ENCODE measurements at regions not wholly inside any gene's neighbourhood (a gene's known extent, or its start where the extent isn't known, plus 50 kb on each side); places are given as distances from the start of the nearest gene placed in this dataset.

DNA sequence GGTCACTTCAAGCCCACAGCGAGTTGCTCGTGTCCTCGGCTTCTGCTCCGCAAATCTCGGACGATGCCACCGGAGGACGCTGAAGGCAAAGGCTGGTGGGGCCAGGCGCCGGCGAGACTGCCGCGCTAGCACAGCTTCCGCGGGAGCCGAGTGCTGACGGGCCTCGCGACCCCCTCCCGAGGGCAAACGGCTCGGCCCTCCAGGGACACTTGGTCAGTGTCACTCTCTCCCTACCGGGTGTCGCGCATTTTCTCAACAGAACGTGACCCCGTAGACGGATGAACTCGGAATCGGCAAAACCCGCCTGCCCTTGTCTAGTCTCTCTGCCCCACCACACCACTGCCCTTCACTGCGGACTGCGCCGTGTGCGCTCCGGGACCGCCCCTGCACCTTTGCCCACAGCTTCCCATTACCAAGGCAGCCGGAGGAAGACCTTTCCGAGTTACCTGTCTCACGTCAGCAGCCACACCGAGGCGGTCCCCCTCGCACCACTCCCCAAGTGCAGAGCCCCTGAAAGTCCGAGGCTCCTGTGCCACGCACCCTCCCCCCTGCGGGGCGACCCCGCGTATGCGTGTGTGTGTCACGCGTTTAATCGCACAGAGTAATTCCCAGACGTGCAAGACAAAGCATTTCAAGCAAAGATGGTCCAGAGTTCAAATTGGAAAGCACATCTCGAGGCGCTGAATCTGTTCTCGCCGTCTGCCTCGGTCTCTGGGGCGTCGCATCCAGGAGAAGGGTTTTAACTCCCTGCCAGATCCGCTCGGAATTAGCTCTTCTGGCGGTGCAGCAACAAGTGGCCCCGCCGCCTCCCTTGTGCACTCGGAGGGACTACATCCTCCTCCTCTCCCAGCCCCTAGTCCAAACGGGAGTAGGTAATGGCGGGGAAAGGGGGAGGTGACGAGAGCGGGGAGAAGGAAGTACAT, 245.0 kb upstream of the TOPAZ1 start:
- Histone ChIP-seq H3K4me1 (peaks cover 52% of the 10 kb centered on the region), H3K27ac (no peak overlapping the region), H3K36me3 (no peaks in the 10 kb centered on the region), H3K4me3 (peak overlapping the region; percentile 43), H3K9me3 (no peaks in the 10 kb centered on the region), H3K27me3 (ENCODE audit: low read depth) (peaks cover 97% of the 10 kb centered on the region)
- ATAC-seq: peak; percentile 45 to 68
- TF ChIP-seq, protein P1, sequence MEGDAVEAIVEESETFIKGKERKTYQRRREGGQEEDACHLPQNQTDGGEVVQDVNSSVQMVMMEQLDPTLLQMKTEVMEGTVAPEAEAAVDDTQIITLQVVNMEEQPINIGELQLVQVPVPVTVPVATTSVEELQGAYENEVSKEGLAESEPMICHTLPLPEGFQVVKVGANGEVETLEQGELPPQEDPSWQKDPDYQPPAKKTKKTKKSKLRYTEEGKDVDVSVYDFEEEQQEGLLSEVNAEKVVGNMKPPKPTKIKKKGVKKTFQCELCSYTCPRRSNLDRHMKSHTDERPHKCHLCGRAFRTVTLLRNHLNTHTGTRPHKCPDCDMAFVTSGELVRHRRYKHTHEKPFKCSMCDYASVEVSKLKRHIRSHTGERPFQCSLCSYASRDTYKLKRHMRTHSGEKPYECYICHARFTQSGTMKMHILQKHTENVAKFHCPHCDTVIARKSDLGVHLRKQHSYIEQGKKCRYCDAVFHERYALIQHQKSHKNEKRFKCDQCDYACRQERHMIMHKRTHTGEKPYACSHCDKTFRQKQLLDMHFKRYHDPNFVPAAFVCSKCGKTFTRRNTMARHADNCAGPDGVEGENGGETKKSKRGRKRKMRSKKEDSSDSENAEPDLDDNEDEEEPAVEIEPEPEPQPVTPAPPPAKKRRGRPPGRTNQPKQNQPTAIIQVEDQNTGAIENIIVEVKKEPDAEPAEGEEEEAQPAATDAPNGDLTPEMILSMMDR (IDR thresholded peaks at IDR 0.05): peak; percentile 22
- intact Hi-C loops (cut with DNase I): no loop called here
- DNase-seq: peak; percentile 54

DNA sequence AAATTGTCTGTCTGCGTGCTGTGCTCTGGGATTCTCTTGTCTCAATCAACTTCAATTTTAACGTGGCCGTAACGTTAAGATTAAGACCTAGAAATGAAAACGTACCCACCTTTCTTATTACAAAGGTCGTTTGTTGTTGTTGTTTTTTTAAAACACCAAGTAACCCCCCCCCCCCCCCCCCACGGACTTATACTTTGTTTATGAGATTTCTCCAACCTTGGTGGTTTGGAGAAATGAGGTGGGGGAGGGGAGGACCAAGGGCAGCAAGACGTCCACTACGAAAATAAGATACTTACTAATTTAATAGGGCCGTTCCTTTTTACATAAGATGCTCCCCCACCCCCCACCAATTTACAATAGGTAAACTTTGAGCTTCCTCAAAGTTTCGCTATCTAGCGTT, 244.4 kb upstream of the TOPAZ1 start:
- intact Hi-C loops (cut with DNase I): no loop called here
- Histone ChIP-seq H3K9me3 (no peaks in the 10 kb centered on the region), H3K36me3 (no peaks in the 10 kb centered on the region), H3K4me1 (peaks cover 52% of the 10 kb centered on the region), H3K27me3 (ENCODE audit: low read depth) (peaks cover 95% of the 10 kb centered on the region), H3K4me3 (peak overlapping the region; percentile 59), H3K27ac (no peak overlapping the region)
- ATAC-seq: no peak
- DNase-seq: no peak
- TF ChIP-seq, protein P1 (IDR thresholded peaks at IDR 0.05): no peak

DNA sequence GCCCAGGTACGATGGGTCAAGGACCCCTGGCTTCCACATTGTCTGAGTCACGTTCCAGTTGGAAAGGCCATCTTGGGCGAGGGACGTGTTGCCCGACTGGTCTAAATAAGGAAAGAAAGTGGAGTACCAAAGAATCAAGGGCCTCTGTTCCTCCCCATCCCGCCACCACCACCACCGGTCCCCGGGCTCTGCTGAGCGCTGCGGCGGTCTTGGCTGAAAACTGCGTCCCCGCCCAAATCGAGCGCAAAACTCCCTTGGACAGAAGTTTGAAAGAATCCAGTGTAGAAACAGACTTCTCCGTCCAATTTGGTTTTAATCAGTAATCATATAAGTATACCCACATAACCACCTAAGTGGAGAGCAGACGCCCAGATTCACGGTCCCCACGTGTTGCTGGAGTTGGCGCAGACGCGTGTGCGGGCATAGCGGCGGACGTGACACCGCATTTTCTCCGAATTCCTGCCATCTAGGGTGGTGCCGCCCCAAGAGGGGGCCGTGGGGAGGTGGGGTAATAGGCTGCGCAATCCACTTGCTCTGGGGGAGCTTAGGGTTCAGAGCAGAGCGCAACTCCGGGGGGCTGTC, 243.8 kb upstream of the TOPAZ1 start:
- Histone ChIP-seq H3K27ac (no peak overlapping the region), H3K36me3 (no peaks in the 10 kb centered on the region), H3K4me1 (peaks cover 52% of the 10 kb centered on the region), H3K27me3 (ENCODE audit: low read depth) (peaks cover 95% of the 10 kb centered on the region), H3K4me3 (peak overlapping the region; percentile 59), H3K9me3 (no peaks in the 10 kb centered on the region)
- TF ChIP-seq, protein P1 (IDR thresholded peaks at IDR 0.05): no peak
- ATAC-seq: peak in 1 of 2 donors; percentile 1
- DNase-seq: peak; percentile 42
- intact Hi-C loops (cut with DNase I): no loop called here

DNA sequence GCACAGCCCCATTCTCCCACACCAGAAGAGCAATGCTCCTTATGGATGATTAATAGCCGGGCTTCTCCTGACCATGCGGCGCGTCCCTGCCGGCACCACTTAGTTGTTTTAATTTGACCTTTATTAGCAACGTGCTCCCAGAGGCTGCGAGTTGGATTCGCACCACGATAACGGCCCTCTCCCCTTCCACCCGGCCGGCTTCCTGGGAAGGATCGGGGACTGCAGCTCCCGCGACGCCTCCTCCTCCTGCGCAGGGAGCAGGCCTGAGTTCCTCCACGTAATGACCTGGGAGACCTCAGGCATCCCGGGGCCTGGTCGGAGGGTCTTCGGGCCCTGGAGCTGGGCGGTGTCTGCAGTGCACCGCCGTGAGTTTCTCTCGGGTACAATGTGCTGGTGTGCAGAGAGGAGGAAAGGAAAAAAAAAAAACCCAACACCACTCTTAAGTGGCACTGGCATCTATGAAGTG, 243.3 kb upstream of the TOPAZ1 start:
- Histone ChIP-seq H3K9me3 (no peaks in the 10 kb centered on the region), H3K27me3 (ENCODE audit: low read depth) (peaks cover 93% of the 10 kb centered on the region), H3K36me3 (no peaks in the 10 kb centered on the region), H3K4me1 (peaks cover 52% of the 10 kb centered on the region), H3K4me3 (peak overlapping the region; percentile 59), H3K27ac (no peak overlapping the region)
- intact Hi-C loops (cut with DNase I): no loop called here
- ATAC-seq (peak in 1 of 2 donors; percentile 1), DNase-seq (peak; percentile 45)
- TF ChIP-seq, protein P1 (IDR thresholded peaks at IDR 0.05): no peak

GRCh38 chr3:43998836-43999727, 242.6 kb upstream of the TOPAZ1 start:
- no peaks in the 10 kb centered on the region for H3K9me3 ChIP-seq
- ATAC-seq: peak; percentile 71 to 81
- H3K27me3 ChIP-seq (ENCODE audit: low read depth): peaks cover 86% of the 10 kb centered on the region
- DNase-seq: peak; percentile 55
- peak overlapping the region; percentile 59 for H3K4me3 ChIP-seq
- TF ChIP-seq, protein P1 (IDR thresholded peaks at IDR 0.05): no peak
- H3K4me1 ChIP-seq: peaks cover 52% of the 10 kb centered on the region
- intact Hi-C loops (cut with DNase I): no loop called here
- H3K27ac ChIP-seq: no peak overlapping the region
- no peaks in the 10 kb centered on the region for H3K36me3 ChIP-seq

All from lower lobe of right lung (tissue), 2 donors.